OCI-LY1 (cell line): ENCODE measurements at regions not wholly inside any gene's neighbourhood (a gene's known extent, or its start where the extent isn't known, plus 50 kb on each side); places are given as distances from the start of the nearest gene placed in this dataset.

Source experiments
- EZH2 ChIP-seq: fragments of 200-600 bp; sonication (generic), shearing (Covaris generic); IDR thresholded peaks from 2 replicates; pipeline ENCODE4 v1.8.0; 2017; ENCODE audit warnings: borderline replicate concordance, mixed run types, mild to moderate bottlenecking, antibody characterized with exemption, low read length, moderate library complexity, mixed read lengths
- TF ChIP-seq, protein P1 (sequence below): fragments of 200-600 bp; sonication (generic), shearing (Covaris generic); IDR thresholded peaks from 2 replicates; pipeline ENCODE4 v1.5.1; 2017; ENCODE audit warnings: mild to moderate bottlenecking, antibody characterized with exemption, low read length, moderate library complexity, mixed read lengths

DNA sequence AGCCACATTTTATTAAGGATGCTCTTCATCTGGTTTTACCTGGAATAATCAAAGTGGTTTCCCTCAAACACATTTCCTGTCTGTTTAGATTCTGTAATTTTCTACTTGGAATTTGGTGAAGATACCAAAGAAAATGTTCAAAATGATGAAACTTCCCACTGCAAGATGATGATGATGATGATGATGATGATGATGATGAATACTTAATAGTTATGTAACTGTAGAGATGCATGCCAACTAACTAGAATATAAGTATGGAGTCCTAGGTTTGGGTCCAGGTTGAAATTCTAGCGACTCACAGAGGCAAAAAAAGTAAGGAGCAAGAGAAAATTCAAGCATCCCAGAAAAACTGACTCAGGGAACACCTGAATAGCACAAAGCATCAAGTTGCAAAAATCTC is 104.0 kb upstream of the KIAA1217 start:
- TF ChIP-seq, protein P1, sequence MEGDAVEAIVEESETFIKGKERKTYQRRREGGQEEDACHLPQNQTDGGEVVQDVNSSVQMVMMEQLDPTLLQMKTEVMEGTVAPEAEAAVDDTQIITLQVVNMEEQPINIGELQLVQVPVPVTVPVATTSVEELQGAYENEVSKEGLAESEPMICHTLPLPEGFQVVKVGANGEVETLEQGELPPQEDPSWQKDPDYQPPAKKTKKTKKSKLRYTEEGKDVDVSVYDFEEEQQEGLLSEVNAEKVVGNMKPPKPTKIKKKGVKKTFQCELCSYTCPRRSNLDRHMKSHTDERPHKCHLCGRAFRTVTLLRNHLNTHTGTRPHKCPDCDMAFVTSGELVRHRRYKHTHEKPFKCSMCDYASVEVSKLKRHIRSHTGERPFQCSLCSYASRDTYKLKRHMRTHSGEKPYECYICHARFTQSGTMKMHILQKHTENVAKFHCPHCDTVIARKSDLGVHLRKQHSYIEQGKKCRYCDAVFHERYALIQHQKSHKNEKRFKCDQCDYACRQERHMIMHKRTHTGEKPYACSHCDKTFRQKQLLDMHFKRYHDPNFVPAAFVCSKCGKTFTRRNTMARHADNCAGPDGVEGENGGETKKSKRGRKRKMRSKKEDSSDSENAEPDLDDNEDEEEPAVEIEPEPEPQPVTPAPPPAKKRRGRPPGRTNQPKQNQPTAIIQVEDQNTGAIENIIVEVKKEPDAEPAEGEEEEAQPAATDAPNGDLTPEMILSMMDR, result no peak
- TF ChIP-seq EZH2, result no peak
